IMR-90 (cell line): ENCODE measurements at regions not wholly inside any gene's neighbourhood (a gene's known extent, or its start where the extent isn't known, plus 50 kb on each side); places are given as distances from the start of the nearest gene placed in this dataset.

ENCODE experiments used
- ATAC-seq: fragments of 200-7000 bp; cut with Tn5 transposase; 2 replicates; pipeline ENCODE4 v1.9.1; 2020; ENCODE audit warnings: low read depth, mild to moderate bottlenecking, moderate library complexity
- BruUV-seq: library from RNA; stranded (reverse); fragments of 400-500 nt; replicated peaks from 2 replicates; lab custom pipeline; 2021; lab: Mats Ljungman, UMichigan
- CTCF ChIA-PET: fragments of 300-600 bp; formaldehyde crosslinking; extraction: SDS; loops from one replicate; lab custom pipeline; 2021; ENCODE audit warnings: antibody characterized with exemption; lab: Yijun Ruan, JAX
- POLR2A ChIA-PET: fragments of 300-600 bp; sonication (Branson Sonifier 250); formaldehyde crosslinking; loops from one replicate; lab custom pipeline; 2022; ENCODE audit warnings: antibody characterized with exemption; ENCODE audit not compliant: unreplicated experiment; lab: Charles Lee
- DNase-seq: peaks from one replicate; pipeline ENCODE4 v3.0.0; 2013
- H2AFZ ChIP-seq: replicated peaks from 2 replicates; pipeline ENCODE3; 2013; ENCODE audit warnings: low read length, mild to moderate bottlenecking; ENCODE audit not compliant: poor library complexity
- H2AK5ac ChIP-seq: 2 replicates; pipeline ENCODE4 v1.6.1; 2013; ENCODE audit warnings: low read depth, low read length, inconsistent platforms
- H2AK9ac ChIP-seq: replicated peaks from 2 replicates; pipeline ENCODE3; 2013; ENCODE audit warnings: mild to moderate bottlenecking, low read depth, low read length, moderate library complexity; ENCODE audit not compliant: poor library complexity
- H2BK120ac ChIP-seq: 2 replicates; pipeline ENCODE4 v1.6.1; 2013; ENCODE audit warnings: low read depth, low read length, inconsistent platforms
- H2BK15ac ChIP-seq: 3 replicates; pipeline ENCODE4 v1.6.1; 2013; ENCODE audit warnings: low read depth, low read length, inconsistent platforms
- H2BK20ac ChIP-seq: 2 replicates; pipeline ENCODE4 v1.6.1; 2013; ENCODE audit warnings: low read depth, mild to moderate bottlenecking, inconsistent platforms, low read length, moderate library complexity
- H2BK5ac ChIP-seq: 2 replicates; pipeline ENCODE4 v1.6.1; 2013; ENCODE audit warnings: mild to moderate bottlenecking, low read depth, low read length, inconsistent platforms; ENCODE audit not compliant: poor library complexity, severe bottlenecking
- H3K14ac ChIP-seq: replicated peaks from 2 replicates; pipeline ENCODE4 v1.6.1; 2013; ENCODE audit warnings: low read depth, low read length, inconsistent platforms
- H3K18ac ChIP-seq: 2 replicates; pipeline ENCODE4 v1.6.1; 2013; ENCODE audit warnings: low read depth, low read length, control low read depth
- H3K23ac ChIP-seq: 2 replicates; pipeline ENCODE4 v1.6.1; 2013; ENCODE audit warnings: low read depth, low read length, inconsistent platforms
- H3K27ac ChIP-seq: 2 replicates; pipeline ENCODE4 v1.5.1; 2013; ENCODE audit warnings: mild to moderate bottlenecking, control low read depth, low read length; ENCODE audit not compliant: insufficient read depth
- H3K27me3 ChIP-seq: 2 replicates; pipeline ENCODE4 v1.6.1; 2013; ENCODE audit warnings: low read length; ENCODE audit not compliant: control insufficient read depth, insufficient read depth
- H3K36me3 ChIP-seq: 2 replicates; pipeline ENCODE4 v1.6.1; 2013; ENCODE audit warnings: low read length, mixed read lengths; ENCODE audit not compliant: control insufficient read depth, insufficient read depth
- H3K4ac ChIP-seq: 2 replicates; pipeline ENCODE4 v1.6.1; 2013; ENCODE audit warnings: low read depth, low read length, inconsistent platforms
- H3K4me1 ChIP-seq: 2 replicates; pipeline ENCODE4 v1.6.1; 2013; ENCODE audit warnings: low read length, mixed read lengths; ENCODE audit not compliant: control insufficient read depth, insufficient read depth
- H3K4me2 ChIP-seq: 2 replicates; pipeline ENCODE4 v1.6.1; 2013; ENCODE audit warnings: low read depth, mild to moderate bottlenecking, control low read depth, low read length, moderate library complexity
- H3K4me3 ChIP-seq: 2 replicates; pipeline ENCODE4 v1.5.1; 2013; ENCODE audit warnings: low read depth, mild to moderate bottlenecking, control low read depth, low read length, moderate library complexity; ENCODE audit not compliant: insufficient read depth
- H3K56ac ChIP-seq: 2 replicates; pipeline ENCODE4 v1.6.1; 2013; ENCODE audit warnings: low read length, inconsistent platforms; ENCODE audit not compliant: insufficient read depth; ENCODE audit errors: extremely low read depth
- H3K79me1 ChIP-seq, 2 experiments: 2 replicates each; pipeline ENCODE4 v1.6.1; 2013; ENCODE audit warnings: low read length in 2 of 2, inconsistent platforms in 1 of 2, low read depth in 1 of 2
- H3K9ac ChIP-seq: 2 replicates; pipeline ENCODE4 v1.6.1; 2013; ENCODE audit warnings: low read depth, low read length, control low read depth
- H3K9me1 ChIP-seq: 2 replicates; pipeline ENCODE4 v1.6.1; 2013; ENCODE audit warnings: low read length, inconsistent platforms; ENCODE audit not compliant: insufficient read depth
- H3K9me3 ChIP-seq: 2 replicates; pipeline ENCODE4 v1.6.1; 2013; ENCODE audit warnings: low read length; ENCODE audit not compliant: control insufficient read depth, insufficient read depth
- H4K20me1 ChIP-seq: 2 replicates; pipeline ENCODE4 v1.6.1; 2013; ENCODE audit warnings: low read length, inconsistent platforms; ENCODE audit not compliant: insufficient read depth
- H4K5ac ChIP-seq: 2 replicates; pipeline ENCODE4 v1.6.1; 2013; ENCODE audit warnings: mild to moderate bottlenecking, low read depth, low read length, control low read depth
- H4K8ac ChIP-seq, 2 experiments: 2 replicates each; pipeline ENCODE4 v1.6.1; 2013; ENCODE audit warnings: low read depth in 2 of 2, low read length in 2 of 2, control low read depth in 1 of 2, inconsistent platforms in 1 of 2
- H4K91ac ChIP-seq: 2 replicates; pipeline ENCODE4 v1.6.1; 2013; ENCODE audit warnings: low read depth, low read length, inconsistent platforms; ENCODE audit not compliant: insufficient read depth
- BHLHE40 ChIP-seq: fragments of 150-350 bp; IDR thresholded peaks from 2 replicates; pipeline ENCODE4 v1.6.1; 2016; ENCODE audit warnings: mild to moderate bottlenecking, low read depth, low read length
- CEBPB ChIP-seq: IDR thresholded peaks from 2 replicates; pipeline ENCODE4 v1.6.1; 2012; ENCODE audit warnings: low read depth, low read length, improper control_type of control experiment
- CHD1 ChIP-seq: IDR thresholded peaks from 2 replicates; pipeline ENCODE4 v1.6.1; 2012; ENCODE audit warnings: low read depth, low read length, improper control_type of control experiment
- CTCF ChIP-seq: conservative IDR thresholded peaks from 2 replicates; pipeline ENCODE4 v1.5.1; 2012; ENCODE audit warnings: mild to moderate bottlenecking, low read depth, low read length, improper control_type of control experiment
- FOS ChIP-seq: fragments of 150-350 bp; IDR thresholded peaks from 2 replicates; pipeline ENCODE4 v1.6.1; 2016; ENCODE audit warnings: low read depth, low read length
- MAFK ChIP-seq: IDR thresholded peaks from 2 replicates; pipeline ENCODE4 v1.6.1; 2012; ENCODE audit warnings: low read depth, low read length, improper control_type of control experiment
- MAZ ChIP-seq: IDR thresholded peaks from 2 replicates; pipeline ENCODE4 v1.6.1; 2012; ENCODE audit warnings: low read depth, mild to moderate bottlenecking, low read length, improper control_type of control experiment, moderate library complexity, borderline replicate concordance
- MXI1 ChIP-seq: IDR thresholded peaks from 2 replicates; pipeline ENCODE4 v1.6.1; 2012; ENCODE audit warnings: low read depth, mild to moderate bottlenecking, low read length, moderate library complexity, borderline replicate concordance
- NFE2L2 ChIP-seq: fragments of 150-350 bp; IDR thresholded peaks from 2 replicates; pipeline ENCODE4 v1.6.1; 2016; ENCODE audit warnings: low read depth, mild to moderate bottlenecking, low read length
- POLR2A ChIP-seq: IDR thresholded peaks from 2 replicates; pipeline ENCODE4 v1.6.1; 2012; ENCODE audit warnings: mild to moderate bottlenecking, low read depth, low read length
- RAD21 ChIP-seq: IDR thresholded peaks from 2 replicates; pipeline ENCODE4 v1.6.1; 2012; ENCODE audit warnings: low read length, improper control_type of control experiment
- RCOR1 ChIP-seq: IDR thresholded peaks from 2 replicates; pipeline ENCODE4 v1.6.1; 2012; ENCODE audit warnings: mild to moderate bottlenecking, low read length, improper control_type of control experiment; ENCODE audit not compliant: insufficient replicate concordance
- RFX5 ChIP-seq: IDR thresholded peaks from 2 replicates; pipeline ENCODE4 v1.8.0; 2012; ENCODE audit warnings: low read depth, mild to moderate bottlenecking, low read length, moderate library complexity
- SMC3 ChIP-seq: fragments of 150-350 bp; IDR thresholded peaks from 2 replicates; pipeline ENCODE4 v1.6.1; 2016; ENCODE audit warnings: low read depth, mild to moderate bottlenecking, antibody characterized with exemption, low read length, moderate library complexity
- WGBS, 2 experiments: methylation state at CpG; one replicate each; pipeline versions ENCODE4 v1.1.5 to v1.1.7; 2013; ENCODE audit warnings: missing lambda C conversion rate in 2 of 2; ENCODE audit not compliant: insufficient read length in 1 of 2; ENCODE audit errors: extremely low coverage in 2 of 2; 5-methylcytosine and 5-hydroxymethylcytosine counted together
- dilution Hi-C: fragments of 300-500 bp; cut with HindIII; formaldehyde crosslinking; loops from one replicate; pipeline ENCODE4 v1.14.3; 2018; ENCODE audit warnings: low sequenced_read_pairs; ENCODE audit not compliant: unreplicated experiment
- in situ Hi-C: fragments of 300-500 bp; cut with MboI; formaldehyde crosslinking; loops from 3 replicates; pipeline ENCODE4 v1.14.3; 2019; ENCODE audit warnings: low sequenced_read_pairs, inconsistent platforms, mixed read lengths
- intact Hi-C: fragments of 100-400 bp; cut with micrococcal nuclease; formaldehyde crosslinking; loops from 2 replicates; pipeline ENCODE4 v1.10.0; 2022
- TF ChIP-seq, protein P1 (sequence below): fragments of 150-350 bp; IDR thresholded peaks from 2 replicates; pipeline ENCODE4 v1.6.1; 2017; ENCODE audit warnings: mild to moderate bottlenecking, antibody characterized with exemption, low read length, low read depth
- TF ChIP-seq, protein P2 (sequence below): fragments of 150-350 bp; IDR thresholded peaks from 2 replicates; pipeline ENCODE4 v1.6.1; 2016; ENCODE audit warnings: low read depth, mild to moderate bottlenecking, low read length, moderate library complexity, borderline replicate concordance

- in situ Hi-C loops: no loop called here
- CTCF ChIA-PET: no interaction called here
- no peak overlapping the region for H3K9ac ChIP-seq
Observed at GRCh38 chr13:56189978-56190377, 950.7 kb upstream of the PRR20A start.

More at GRCh38 chr13:56189978-56190377, 950.7 kb upstream of the PRR20A start:
- peaks cover 6% of the 10 kb centered on the region; the same call in 1 of the 2 replicates for H3K9me3 ChIP-seq
- no peak overlapping the region for H3K4me2 ChIP-seq
- no peak overlapping the region for H3K23ac ChIP-seq
- no peaks in the 10 kb centered on the region for H3K36me3 ChIP-seq
- no peak for ATAC-seq
- no peak overlapping the region for H4K91ac ChIP-seq
- H2AK5ac ChIP-seq: no peak overlapping the region
- H2AK9ac ChIP-seq: no peak overlapping the region
- H2BK15ac ChIP-seq: no peak overlapping the region
- H3K79me1 ChIP-seq: no peaks in the 10 kb centered on the region
- dilution Hi-C loops (no loop called here), intact Hi-C loops (no loop called here)
- H3K9me1 ChIP-seq: no peaks in the 10 kb centered on the region
- H3K18ac ChIP-seq: no peak overlapping the region
- no TSS peak for BruUV-seq
- H2BK20ac ChIP-seq: no peak overlapping the region
- no peak for TF ChIP-seq RAD21
- TF ChIP-seq CTCF: no peak
- TF ChIP-seq RFX5: no peak
- TF ChIP-seq RCOR1: no peak
- TF ChIP-seq MAZ: no peak
- no peak for TF ChIP-seq BHLHE40
- TF ChIP-seq FOS: no peak
- TF ChIP-seq CHD1: no peak
- no peak for TF ChIP-seq NFE2L2
- no peak for TF ChIP-seq MXI1
- TF ChIP-seq, protein P1, sequence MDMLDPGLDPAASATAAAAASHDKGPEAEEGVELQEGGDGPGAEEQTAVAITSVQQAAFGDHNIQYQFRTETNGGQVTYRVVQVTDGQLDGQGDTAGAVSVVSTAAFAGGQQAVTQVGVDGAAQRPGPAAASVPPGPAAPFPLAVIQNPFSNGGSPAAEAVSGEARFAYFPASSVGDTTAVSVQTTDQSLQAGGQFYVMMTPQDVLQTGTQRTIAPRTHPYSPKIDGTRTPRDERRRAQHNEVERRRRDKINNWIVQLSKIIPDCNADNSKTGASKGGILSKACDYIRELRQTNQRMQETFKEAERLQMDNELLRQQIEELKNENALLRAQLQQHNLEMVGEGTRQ: no peak
- TF ChIP-seq POLR2A: no peak
- TF ChIP-seq, protein P2, sequence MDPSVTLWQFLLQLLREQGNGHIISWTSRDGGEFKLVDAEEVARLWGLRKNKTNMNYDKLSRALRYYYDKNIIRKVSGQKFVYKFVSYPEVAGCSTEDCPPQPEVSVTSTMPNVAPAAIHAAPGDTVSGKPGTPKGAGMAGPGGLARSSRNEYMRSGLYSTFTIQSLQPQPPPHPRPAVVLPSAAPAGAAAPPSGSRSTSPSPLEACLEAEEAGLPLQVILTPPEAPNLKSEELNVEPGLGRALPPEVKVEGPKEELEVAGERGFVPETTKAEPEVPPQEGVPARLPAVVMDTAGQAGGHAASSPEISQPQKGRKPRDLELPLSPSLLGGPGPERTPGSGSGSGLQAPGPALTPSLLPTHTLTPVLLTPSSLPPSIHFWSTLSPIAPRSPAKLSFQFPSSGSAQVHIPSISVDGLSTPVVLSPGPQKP: no peak
- TF ChIP-seq CEBPB: no peak
- TF ChIP-seq MAFK: no peak
- TF ChIP-seq SMC3: no peak
- DNase-seq: no peak
- POLR2A ChIA-PET: no interaction called here
- WGBS, 2 experiments: no CpG with 5 or more reads among the region's 5 CpGs
- H4K20me1 ChIP-seq: no peaks in the 10 kb centered on the region
- no peak overlapping the region for H4K5ac ChIP-seq
- no peak overlapping the region for H4K8ac ChIP-seq
- no peak overlapping the region for H3K4ac ChIP-seq
- H3K27me3 ChIP-seq: no peaks in the 10 kb centered on the region
- no peak overlapping the region for H2BK5ac ChIP-seq
- no peak overlapping the region for H2AFZ ChIP-seq
- H3K4me3 ChIP-seq: no peak overlapping the region
- no peaks in the 10 kb centered on the region for H3K4me1 ChIP-seq
- H3K56ac ChIP-seq: no peak overlapping the region
- H3K27ac ChIP-seq: no peak overlapping the region
- H2BK120ac ChIP-seq: no peak overlapping the region
- H3K14ac ChIP-seq: no peak overlapping the region
